GM12874 (cell line): ENCODE measurements at regions not wholly inside any gene's neighbourhood (a gene's known extent, or its start where the extent isn't known, plus 50 kb on each side); places are given as distances from the start of the nearest gene placed in this dataset.

Experiments used
- TF ChIP-seq, protein P1 (sequence below): IDR thresholded peaks from 2 replicates; pipeline ENCODE4 v1.5.1; 2011; ENCODE audit warnings: low read depth, mild to moderate bottlenecking, control low read depth, low read length, moderate library complexity; ENCODE audit not compliant: insufficient read depth

DNA sequence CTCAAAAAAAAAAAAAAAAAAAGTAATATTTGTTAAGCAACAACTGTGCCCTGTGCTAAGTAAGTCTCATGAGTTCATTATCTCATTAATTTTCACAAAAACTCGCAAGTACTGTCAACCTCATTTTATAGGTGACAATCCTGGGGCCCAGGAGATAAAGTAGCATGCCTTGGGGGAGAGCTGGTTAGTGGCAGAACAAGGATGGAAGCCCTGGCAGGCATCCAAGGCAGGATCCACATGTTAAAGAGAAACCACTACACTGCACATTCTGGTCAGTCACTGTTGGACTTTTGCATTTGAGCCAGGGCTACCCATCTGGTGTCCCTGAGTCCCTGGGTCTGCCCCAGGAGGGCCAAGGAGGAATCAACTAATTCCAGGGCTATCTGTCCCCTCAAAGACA, 54.6 kb downstream of the ZFP36L2 start:
- TF ChIP-seq, protein P1, sequence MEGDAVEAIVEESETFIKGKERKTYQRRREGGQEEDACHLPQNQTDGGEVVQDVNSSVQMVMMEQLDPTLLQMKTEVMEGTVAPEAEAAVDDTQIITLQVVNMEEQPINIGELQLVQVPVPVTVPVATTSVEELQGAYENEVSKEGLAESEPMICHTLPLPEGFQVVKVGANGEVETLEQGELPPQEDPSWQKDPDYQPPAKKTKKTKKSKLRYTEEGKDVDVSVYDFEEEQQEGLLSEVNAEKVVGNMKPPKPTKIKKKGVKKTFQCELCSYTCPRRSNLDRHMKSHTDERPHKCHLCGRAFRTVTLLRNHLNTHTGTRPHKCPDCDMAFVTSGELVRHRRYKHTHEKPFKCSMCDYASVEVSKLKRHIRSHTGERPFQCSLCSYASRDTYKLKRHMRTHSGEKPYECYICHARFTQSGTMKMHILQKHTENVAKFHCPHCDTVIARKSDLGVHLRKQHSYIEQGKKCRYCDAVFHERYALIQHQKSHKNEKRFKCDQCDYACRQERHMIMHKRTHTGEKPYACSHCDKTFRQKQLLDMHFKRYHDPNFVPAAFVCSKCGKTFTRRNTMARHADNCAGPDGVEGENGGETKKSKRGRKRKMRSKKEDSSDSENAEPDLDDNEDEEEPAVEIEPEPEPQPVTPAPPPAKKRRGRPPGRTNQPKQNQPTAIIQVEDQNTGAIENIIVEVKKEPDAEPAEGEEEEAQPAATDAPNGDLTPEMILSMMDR, result no peak

DNA sequence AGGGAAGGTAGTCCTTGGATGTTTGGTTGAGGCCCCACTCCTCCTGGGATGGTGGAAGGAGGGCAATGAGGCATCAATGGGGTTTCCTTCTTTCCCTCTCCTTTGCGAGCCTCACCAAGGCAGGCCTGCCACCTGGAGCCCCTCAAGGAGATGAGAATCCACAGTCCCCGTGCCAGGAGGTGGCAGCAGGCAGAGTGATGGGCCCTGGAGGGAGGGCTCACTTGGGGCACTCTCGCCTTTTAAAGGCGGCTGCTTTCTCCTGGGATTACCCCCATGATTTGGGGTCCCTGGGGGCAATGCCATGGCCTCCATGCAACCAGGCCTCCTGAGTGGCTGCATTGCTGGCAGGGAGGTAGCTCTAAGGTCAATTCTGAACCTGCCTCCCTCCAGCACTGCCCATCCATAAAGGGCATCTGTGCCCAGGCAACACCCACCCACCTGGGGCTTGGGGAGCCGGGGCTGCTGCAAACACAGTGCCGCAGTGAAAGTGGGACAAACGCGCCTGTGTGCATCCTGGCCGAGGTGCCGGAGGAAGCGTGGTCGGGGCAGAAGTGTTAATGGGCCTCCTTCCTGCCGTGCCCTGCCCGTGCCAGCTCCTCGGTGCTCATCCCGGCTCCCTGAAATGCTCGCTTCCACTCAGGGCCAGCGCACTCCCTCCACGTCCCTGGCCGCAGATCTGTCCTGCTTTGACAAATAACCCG, 55.9 kb downstream of the ZFP36L2 start:
- TF ChIP-seq, protein P1, result no peak

DNA sequence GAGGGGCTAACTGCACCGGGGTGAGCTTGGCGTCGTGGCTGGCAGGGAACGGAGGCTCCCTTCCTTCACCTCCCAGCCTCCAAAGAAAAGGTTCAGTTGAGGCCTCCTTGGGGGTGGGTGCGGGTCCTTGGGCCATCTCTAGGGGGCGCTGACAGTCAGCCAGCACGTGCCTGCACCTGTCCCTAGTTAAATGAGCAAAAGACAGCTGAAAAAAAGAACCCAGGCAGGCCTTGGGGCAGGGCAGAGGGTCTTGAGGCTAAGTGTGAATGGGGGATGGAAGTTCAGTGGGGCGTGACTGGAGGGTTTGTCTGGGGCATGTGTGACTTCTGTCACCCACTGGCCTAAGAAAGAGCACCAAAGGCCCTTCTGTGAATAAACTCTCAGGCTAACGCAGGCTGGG, 56.4 kb downstream of the ZFP36L2 start:
- TF ChIP-seq, protein P1, result peak; percentile 81

GRCh38 chr2:43169099-43169945, 57.1 kb downstream of the ZFP36L2 start:
- TF ChIP-seq, protein P1, result no peak

GRCh38 chr2:43168016-43168369, 58.4 kb downstream of the ZFP36L2 start:
- TF ChIP-seq, protein P1, result no peak

GRCh38 chr2:43165378-43166069, 60.9 kb downstream of the ZFP36L2 start:
- TF ChIP-seq, protein P1, result no peak

DNA sequence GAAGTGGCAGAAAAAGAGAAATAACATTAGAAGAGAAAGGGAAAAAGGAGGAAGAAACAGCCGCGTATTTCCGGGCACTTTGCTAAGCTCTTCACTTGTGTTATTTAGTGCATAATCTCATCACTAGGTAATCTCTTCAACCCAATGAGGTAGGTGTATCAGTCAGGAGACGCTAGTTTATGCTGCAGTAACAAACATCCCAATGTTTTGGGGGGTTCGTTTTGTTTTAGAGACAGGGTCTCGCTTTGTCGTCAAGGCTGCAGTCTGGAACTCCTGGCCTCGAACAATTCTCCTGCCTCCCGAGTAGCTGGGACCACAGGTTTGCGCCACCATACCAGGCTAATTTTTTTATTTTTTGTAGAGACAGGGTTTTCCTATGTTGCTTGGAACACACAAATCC, 61.7 kb downstream of the ZFP36L2 start:
- TF ChIP-seq, protein P1, result no peak
